IMR-90 (cell line): ENCODE measurements at regions not wholly inside any gene's neighbourhood (a gene's known extent, or its start where the extent isn't known, plus 50 kb on each side); places are given as distances from the start of the nearest gene placed in this dataset.

Experiments
- ATAC-seq: fragments of 200-7000 bp; cut with Tn5 transposase; 2 replicates; pipeline ENCODE4 v1.9.1; 2020; ENCODE audit warnings: low read depth, mild to moderate bottlenecking, moderate library complexity
- BruUV-seq: library from RNA; stranded (reverse); fragments of 400-500 nt; replicated peaks from 2 replicates; lab custom pipeline; 2021; lab: Mats Ljungman, UMichigan
- CTCF ChIA-PET: fragments of 300-600 bp; formaldehyde crosslinking; extraction: SDS; loops from one replicate; lab custom pipeline; 2021; ENCODE audit warnings: antibody characterized with exemption; lab: Yijun Ruan, JAX
- POLR2A ChIA-PET: fragments of 300-600 bp; sonication (Branson Sonifier 250); formaldehyde crosslinking; loops from one replicate; lab custom pipeline; 2022; ENCODE audit warnings: antibody characterized with exemption; ENCODE audit not compliant: unreplicated experiment; lab: Charles Lee
- DNase-seq: peaks from one replicate; pipeline ENCODE4 v3.0.0; 2013
- H2AFZ ChIP-seq: replicated peaks from 2 replicates; pipeline ENCODE3; 2013; ENCODE audit warnings: low read length, mild to moderate bottlenecking; ENCODE audit not compliant: poor library complexity
- H2AK5ac ChIP-seq: 2 replicates; pipeline ENCODE4 v1.6.1; 2013; ENCODE audit warnings: low read depth, low read length, inconsistent platforms
- H2AK9ac ChIP-seq: replicated peaks from 2 replicates; pipeline ENCODE3; 2013; ENCODE audit warnings: mild to moderate bottlenecking, low read depth, low read length, moderate library complexity; ENCODE audit not compliant: poor library complexity
- H2BK120ac ChIP-seq: 2 replicates; pipeline ENCODE4 v1.6.1; 2013; ENCODE audit warnings: low read depth, low read length, inconsistent platforms
- H2BK15ac ChIP-seq: 3 replicates; pipeline ENCODE4 v1.6.1; 2013; ENCODE audit warnings: low read depth, low read length, inconsistent platforms
- H2BK20ac ChIP-seq: 2 replicates; pipeline ENCODE4 v1.6.1; 2013; ENCODE audit warnings: low read depth, mild to moderate bottlenecking, inconsistent platforms, low read length, moderate library complexity
- H2BK5ac ChIP-seq: 2 replicates; pipeline ENCODE4 v1.6.1; 2013; ENCODE audit warnings: mild to moderate bottlenecking, low read depth, low read length, inconsistent platforms; ENCODE audit not compliant: poor library complexity, severe bottlenecking
- H3K14ac ChIP-seq: replicated peaks from 2 replicates; pipeline ENCODE4 v1.6.1; 2013; ENCODE audit warnings: low read depth, low read length, inconsistent platforms
- H3K18ac ChIP-seq: 2 replicates; pipeline ENCODE4 v1.6.1; 2013; ENCODE audit warnings: low read depth, low read length, control low read depth
- H3K23ac ChIP-seq: 2 replicates; pipeline ENCODE4 v1.6.1; 2013; ENCODE audit warnings: low read depth, low read length, inconsistent platforms
- H3K27ac ChIP-seq: 2 replicates; pipeline ENCODE4 v1.5.1; 2013; ENCODE audit warnings: mild to moderate bottlenecking, control low read depth, low read length; ENCODE audit not compliant: insufficient read depth
- H3K27me3 ChIP-seq: 2 replicates; pipeline ENCODE4 v1.6.1; 2013; ENCODE audit warnings: low read length; ENCODE audit not compliant: control insufficient read depth, insufficient read depth
- H3K36me3 ChIP-seq: 2 replicates; pipeline ENCODE4 v1.6.1; 2013; ENCODE audit warnings: low read length, mixed read lengths; ENCODE audit not compliant: control insufficient read depth, insufficient read depth
- H3K4ac ChIP-seq: 2 replicates; pipeline ENCODE4 v1.6.1; 2013; ENCODE audit warnings: low read depth, low read length, inconsistent platforms
- H3K4me1 ChIP-seq: 2 replicates; pipeline ENCODE4 v1.6.1; 2013; ENCODE audit warnings: low read length, mixed read lengths; ENCODE audit not compliant: control insufficient read depth, insufficient read depth
- H3K4me2 ChIP-seq: 2 replicates; pipeline ENCODE4 v1.6.1; 2013; ENCODE audit warnings: low read depth, mild to moderate bottlenecking, control low read depth, low read length, moderate library complexity
- H3K4me3 ChIP-seq: 2 replicates; pipeline ENCODE4 v1.5.1; 2013; ENCODE audit warnings: low read depth, mild to moderate bottlenecking, control low read depth, low read length, moderate library complexity; ENCODE audit not compliant: insufficient read depth
- H3K56ac ChIP-seq: 2 replicates; pipeline ENCODE4 v1.6.1; 2013; ENCODE audit warnings: low read length, inconsistent platforms; ENCODE audit not compliant: insufficient read depth; ENCODE audit errors: extremely low read depth
- H3K79me1 ChIP-seq, 2 experiments: 2 replicates each; pipeline ENCODE4 v1.6.1; 2013; ENCODE audit warnings: low read length in 2 of 2, inconsistent platforms in 1 of 2, low read depth in 1 of 2
- H3K9ac ChIP-seq: 2 replicates; pipeline ENCODE4 v1.6.1; 2013; ENCODE audit warnings: low read depth, low read length, control low read depth
- H3K9me1 ChIP-seq: 2 replicates; pipeline ENCODE4 v1.6.1; 2013; ENCODE audit warnings: low read length, inconsistent platforms; ENCODE audit not compliant: insufficient read depth
- H3K9me3 ChIP-seq: 2 replicates; pipeline ENCODE4 v1.6.1; 2013; ENCODE audit warnings: low read length; ENCODE audit not compliant: control insufficient read depth, insufficient read depth
- H4K20me1 ChIP-seq: 2 replicates; pipeline ENCODE4 v1.6.1; 2013; ENCODE audit warnings: low read length, inconsistent platforms; ENCODE audit not compliant: insufficient read depth
- H4K5ac ChIP-seq: 2 replicates; pipeline ENCODE4 v1.6.1; 2013; ENCODE audit warnings: mild to moderate bottlenecking, low read depth, low read length, control low read depth
- H4K8ac ChIP-seq, 2 experiments: 2 replicates each; pipeline ENCODE4 v1.6.1; 2013; ENCODE audit warnings: low read depth in 2 of 2, low read length in 2 of 2, control low read depth in 1 of 2, inconsistent platforms in 1 of 2
- H4K91ac ChIP-seq: 2 replicates; pipeline ENCODE4 v1.6.1; 2013; ENCODE audit warnings: low read depth, low read length, inconsistent platforms; ENCODE audit not compliant: insufficient read depth
- MAFK ChIP-seq: IDR thresholded peaks from 2 replicates; pipeline ENCODE4 v1.6.1; 2012; ENCODE audit warnings: low read depth, low read length, improper control_type of control experiment
- MXI1 ChIP-seq: IDR thresholded peaks from 2 replicates; pipeline ENCODE4 v1.6.1; 2012; ENCODE audit warnings: low read depth, mild to moderate bottlenecking, low read length, moderate library complexity, borderline replicate concordance
- RAD21 ChIP-seq: IDR thresholded peaks from 2 replicates; pipeline ENCODE4 v1.6.1; 2012; ENCODE audit warnings: low read length, improper control_type of control experiment
- RCOR1 ChIP-seq: IDR thresholded peaks from 2 replicates; pipeline ENCODE4 v1.6.1; 2012; ENCODE audit warnings: mild to moderate bottlenecking, low read length, improper control_type of control experiment; ENCODE audit not compliant: insufficient replicate concordance
- SMC3 ChIP-seq: fragments of 150-350 bp; IDR thresholded peaks from 2 replicates; pipeline ENCODE4 v1.6.1; 2016; ENCODE audit warnings: low read depth, mild to moderate bottlenecking, antibody characterized with exemption, low read length, moderate library complexity
- WGBS, 2 experiments: methylation state at CpG; one replicate each; pipeline versions ENCODE4 v1.1.5 to v1.1.7; 2013; ENCODE audit warnings: missing lambda C conversion rate in 2 of 2; ENCODE audit not compliant: insufficient read length in 1 of 2; ENCODE audit errors: extremely low coverage in 2 of 2; 5-methylcytosine and 5-hydroxymethylcytosine counted together
- dilution Hi-C: fragments of 300-500 bp; cut with HindIII; formaldehyde crosslinking; loops from one replicate; pipeline ENCODE4 v1.14.3; 2018; ENCODE audit warnings: low sequenced_read_pairs; ENCODE audit not compliant: unreplicated experiment
- in situ Hi-C: fragments of 300-500 bp; cut with MboI; formaldehyde crosslinking; loops from 3 replicates; pipeline ENCODE4 v1.14.3; 2019; ENCODE audit warnings: low sequenced_read_pairs, inconsistent platforms, mixed read lengths
- intact Hi-C: fragments of 100-400 bp; cut with micrococcal nuclease; formaldehyde crosslinking; loops from 2 replicates; pipeline ENCODE4 v1.10.0; 2022

DNA sequence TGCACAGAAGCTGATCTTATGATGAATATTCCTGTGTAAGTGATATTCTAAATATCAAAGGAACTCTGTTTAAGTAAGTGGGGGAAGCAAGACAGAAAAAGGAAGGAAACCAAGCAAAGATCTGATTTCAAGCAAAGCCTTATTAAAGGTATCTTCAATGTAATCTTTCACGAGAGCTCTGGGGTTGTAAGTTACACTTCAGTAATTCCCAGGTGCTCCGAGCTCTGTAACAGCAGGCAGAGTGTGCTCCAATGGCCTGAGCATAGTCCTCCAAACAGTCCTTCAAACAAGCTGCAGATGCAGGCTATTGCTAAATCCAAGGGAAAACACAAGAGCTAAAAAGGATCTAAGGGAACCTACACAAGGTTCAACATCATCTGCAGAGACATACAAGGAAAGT, 949.7 kb upstream of the TMPRSS15 start:
- Histone ChIP-seq H2BK5ac (no peak overlapping the region), H3K36me3 (no peaks in the 10 kb centered on the region), H4K5ac (no peak overlapping the region), H3K4me1 (no peaks in the 10 kb centered on the region), H3K18ac (no peak overlapping the region), H4K20me1 (no peaks in the 10 kb centered on the region), H2AK9ac (no peak overlapping the region), H2BK20ac (no peak overlapping the region), H3K4ac (no peak overlapping the region), H3K9me1 (no peaks in the 10 kb centered on the region), H2AK5ac (no peak overlapping the region), H2BK15ac (no peak overlapping the region), H3K56ac (no peak overlapping the region), H3K9me3 (peaks cover 2% of the 10 kb centered on the region; the same call in 1 of the 2 replicates), H2AFZ (no peak overlapping the region), H4K91ac (no peak overlapping the region), H3K4me3 (no peak overlapping the region), H3K4me2 (no peak overlapping the region), H2BK120ac (no peak overlapping the region), H3K14ac (no peak overlapping the region), H3K79me1 (no peaks in the 10 kb centered on the region), H3K27ac (no peak overlapping the region), H4K8ac (no peak overlapping the region), H3K9ac (no peak overlapping the region), H3K23ac (no peak overlapping the region), H3K27me3 (no peaks in the 10 kb centered on the region)
- ATAC-seq: no peak
- POLR2A ChIA-PET: no interaction called here
- WGBS, 2 experiments: no CpG with 5 or more reads among the region's 2 CpGs
- in situ Hi-C loops: no loop called here
- TF ChIP-seq MAFK (no peak), RAD21 (no peak), RCOR1 (no peak), SMC3 (no peak), MXI1 (no peak)
- intact Hi-C loops: no loop called here
- dilution Hi-C loops: no loop called here
- BruUV-seq: no TSS peak
- CTCF ChIA-PET: no interaction called here
- DNase-seq: no peak
